Tibial nerve (tissue), 4 donors: ENCODE measurements at regions not wholly inside any gene's neighbourhood (a gene's known extent, or its start where the extent isn't known, plus 50 kb on each side); places are given as distances from the start of the nearest gene placed in this dataset.

Experiments
- DNase-seq, 2 donors: peaks; one replicate each; pipeline ENCODE4 v3.0.0-alpha.2; 2019; ENCODE audit warnings: low spot score in 2 of 2
- H3K27ac ChIP-seq, 4 donors: fragments of 200-600 bp; sonication (generic) in 3 of 4; one replicate each; pipeline ENCODE4 v1.5.1; 2017 to 2019; ENCODE audit warnings: mild to moderate bottlenecking in 1 of 4
- H3K27me3 ChIP-seq, 2 donors: fragments of 200-600 bp; sonication (generic) in 1 of 2; one replicate each; pipeline versions ENCODE4 v1.5.1 to v1.6.0; 2017 to 2019
- H3K36me3 ChIP-seq, 3 donors: fragments of 200-600 bp; sonication (generic); one replicate each; pipeline ENCODE4 v1.5.1; 2018 to 2019
- H3K4me1 ChIP-seq, 4 donors: fragments of 200-600 bp; sonication (generic) in 3 of 4; one replicate each; pipeline ENCODE4 v1.5.1; 2017 to 2019
- H3K4me3 ChIP-seq, 4 donors: fragments of 200-600 bp; sonication (generic) in 3 of 4; one replicate each; pipeline ENCODE4 v1.5.1; 2017 to 2019; ENCODE audit warnings: mild to moderate bottlenecking in 1 of 4, moderate library complexity in 1 of 4
- H3K9me3 ChIP-seq, 4 donors: fragments of 200-600 bp; sonication (generic) in 3 of 4; one replicate each; pipeline ENCODE4 v1.5.1; 2017 to 2019
- EP300 ChIP-seq, 2 donors: sonication (generic); formaldehyde crosslinking; IDR thresholded peaks; one replicate each; pipeline ENCODE4 v1.6.1; 2017; ENCODE audit warnings: antibody characterized with exemption in 2 of 2, mild to moderate bottlenecking in 1 of 2
- POLR2A ChIP-seq, 2 donors: fragments of 450-650 bp; IDR thresholded peaks; one replicate each; pipeline ENCODE4 v1.6.1; 2017; ENCODE audit warnings: antibody characterized with exemption in 2 of 2, mild to moderate bottlenecking in 2 of 2, moderate library complexity in 2 of 2
- WGBS, 2 donors: methylation state at CpG; one replicate each; pipeline ENCODE4 v1.1.5; 2018; 5-methylcytosine and 5-hydroxymethylcytosine counted together
- TF ChIP-seq, protein P1 (sequence below), 5 experiments: fragments of 200-600 bp in 3 of 5; fragments of 450-650 bp in 2 of 5; sonication (generic) in 3 of 5; IDR thresholded peaks; one replicate each; pipeline ENCODE4 v1.5.1; 2016 to 2019; ENCODE audit warnings: antibody characterized with exemption in 5 of 5, mild to moderate bottlenecking in 3 of 5, moderate library complexity in 2 of 5

DNA sequence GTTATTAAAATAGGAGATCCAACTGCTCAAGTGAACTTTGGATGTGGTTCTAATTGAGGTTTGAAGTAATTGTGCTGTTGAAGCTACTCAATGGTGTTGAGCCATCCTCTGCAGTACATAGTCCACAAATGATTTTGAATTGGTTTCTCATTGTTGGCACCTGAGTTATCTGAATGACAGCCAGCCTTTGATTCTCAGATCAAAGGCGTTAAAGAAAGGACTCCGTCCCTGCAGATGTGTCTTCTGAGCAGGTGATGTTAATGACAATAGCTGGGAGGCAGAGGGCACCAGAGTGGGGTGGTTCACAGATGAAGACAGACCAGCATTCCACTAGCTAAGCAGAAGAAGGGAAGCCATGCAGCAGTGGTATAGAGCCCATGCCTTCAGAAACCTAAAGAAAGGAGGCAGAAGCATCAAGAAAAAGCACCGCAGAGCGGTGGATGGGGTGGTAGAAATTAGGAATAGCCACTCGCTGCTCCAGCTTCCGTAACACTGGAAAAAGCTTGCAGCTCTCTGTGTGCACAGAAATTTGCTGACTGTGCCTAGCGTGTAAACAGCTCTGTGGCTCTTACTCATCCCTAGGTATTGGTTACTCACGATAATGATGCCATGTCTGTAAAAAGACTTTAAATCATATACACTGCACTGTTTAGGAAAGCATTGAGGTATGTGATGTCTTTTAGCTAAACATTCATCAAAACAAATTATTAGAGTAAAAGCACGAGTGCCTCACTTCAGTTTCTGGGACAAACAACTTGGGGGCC lies 79.2 kb upstream of the CLCN4 start:
- DNase-seq = no peak
- no peaks in the 10 kb centered on the region for H3K27me3 ChIP-seq
- no peak overlapping the region for H3K27ac ChIP-seq
- TF ChIP-seq, protein P1, sequence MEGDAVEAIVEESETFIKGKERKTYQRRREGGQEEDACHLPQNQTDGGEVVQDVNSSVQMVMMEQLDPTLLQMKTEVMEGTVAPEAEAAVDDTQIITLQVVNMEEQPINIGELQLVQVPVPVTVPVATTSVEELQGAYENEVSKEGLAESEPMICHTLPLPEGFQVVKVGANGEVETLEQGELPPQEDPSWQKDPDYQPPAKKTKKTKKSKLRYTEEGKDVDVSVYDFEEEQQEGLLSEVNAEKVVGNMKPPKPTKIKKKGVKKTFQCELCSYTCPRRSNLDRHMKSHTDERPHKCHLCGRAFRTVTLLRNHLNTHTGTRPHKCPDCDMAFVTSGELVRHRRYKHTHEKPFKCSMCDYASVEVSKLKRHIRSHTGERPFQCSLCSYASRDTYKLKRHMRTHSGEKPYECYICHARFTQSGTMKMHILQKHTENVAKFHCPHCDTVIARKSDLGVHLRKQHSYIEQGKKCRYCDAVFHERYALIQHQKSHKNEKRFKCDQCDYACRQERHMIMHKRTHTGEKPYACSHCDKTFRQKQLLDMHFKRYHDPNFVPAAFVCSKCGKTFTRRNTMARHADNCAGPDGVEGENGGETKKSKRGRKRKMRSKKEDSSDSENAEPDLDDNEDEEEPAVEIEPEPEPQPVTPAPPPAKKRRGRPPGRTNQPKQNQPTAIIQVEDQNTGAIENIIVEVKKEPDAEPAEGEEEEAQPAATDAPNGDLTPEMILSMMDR (IDR thresholded peaks at IDR 0.05) = no peak
- TF ChIP-seq EP300 (IDR thresholded peaks at IDR 0.05) (no peak), POLR2A (IDR thresholded peaks at IDR 0.05) (no peak)
- H3K4me3 ChIP-seq = no peak overlapping the region
- H3K9me3 ChIP-seq = no peaks in the 10 kb centered on the region
- 86 to 96% methylated on average over 9 of the region's 9 CpGs for WGBS, 2 donors
- peaks cover 0 to 6% (median 0%) of the 10 kb centered on the region in 4 donors for H3K4me1 ChIP-seq
- peaks cover 0 to 14% (median 0%) of the 10 kb centered on the region in 3 donors for H3K36me3 ChIP-seq

DNA sequence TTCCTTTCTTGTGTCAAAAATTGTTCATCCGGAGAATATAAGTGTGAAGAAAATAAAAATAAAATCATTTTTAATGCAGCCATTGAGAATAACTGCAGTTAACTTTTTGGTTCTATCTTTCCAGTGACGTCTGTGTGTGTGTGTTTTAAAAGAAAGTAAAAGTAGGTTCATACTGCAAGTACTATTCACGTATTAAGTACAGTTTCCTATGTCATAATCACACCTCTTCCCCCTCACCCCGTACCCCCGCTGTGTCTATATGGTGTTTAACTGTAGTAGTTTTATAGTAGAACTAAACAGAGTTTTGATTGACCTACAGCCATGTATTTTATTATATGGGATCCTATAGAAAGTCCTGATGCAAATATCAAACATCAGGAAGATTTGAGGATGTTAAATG lies 78.5 kb upstream of the CLCN4 start:
- DNase-seq = no peak
- Histone ChIP-seq H3K4me1 (peaks cover 0 to 13% (median 0%) of the 10 kb centered on the region in 4 donors), H3K4me3 (no peak overlapping the region), H3K27me3 (no peaks in the 10 kb centered on the region), H3K9me3 (no peaks in the 10 kb centered on the region), H3K27ac (no peak overlapping the region), H3K36me3 (peaks cover 0 to 14% (median 0%) of the 10 kb centered on the region in 3 donors)
- TF ChIP-seq, protein P1 (IDR thresholded peaks at IDR 0.05) = no peak
- TF ChIP-seq EP300 (IDR thresholded peaks at IDR 0.05) (no peak), POLR2A (IDR thresholded peaks at IDR 0.05) (no peak)
- 85 to 92% methylated on average over 5 of the region's 5 CpGs for WGBS, 2 donors

DNA sequence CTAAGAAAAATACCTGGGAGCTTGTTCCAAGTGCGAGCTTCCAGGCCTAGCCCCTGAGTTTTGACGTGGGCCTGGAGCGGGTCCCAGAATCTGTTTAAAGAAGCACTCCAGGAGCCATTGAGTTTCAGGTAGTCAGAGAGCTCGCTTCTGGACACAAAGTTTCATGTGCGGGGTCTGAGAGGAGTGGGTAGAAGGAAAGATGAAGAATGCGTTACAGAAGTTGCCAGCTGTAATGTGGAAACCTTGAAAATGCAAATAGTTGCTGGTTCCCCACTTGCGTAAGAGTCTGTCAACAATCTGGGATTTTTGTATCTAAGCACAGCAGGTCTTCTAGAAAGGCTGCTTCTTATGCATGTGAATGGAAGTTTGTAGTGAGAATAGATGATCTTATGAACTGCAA lies 77.5 kb upstream of the CLCN4 start:
- 78 to 85% methylated on average over 7 of the region's 7 CpGs for WGBS, 2 donors
- TF ChIP-seq POLR2A (IDR thresholded peaks at IDR 0.05) (no peak), EP300 (IDR thresholded peaks at IDR 0.05) (no peak)
- TF ChIP-seq, protein P1 (IDR thresholded peaks at IDR 0.05) = no peak
- peaks cover 0 to 23% (median 0%) of the 10 kb centered on the region in 4 donors for H3K4me1 ChIP-seq
- peaks cover 0 to 14% (median 0%) of the 10 kb centered on the region in 3 donors for H3K36me3 ChIP-seq
- no peaks in the 10 kb centered on the region for H3K27me3 ChIP-seq
- no peak for DNase-seq
- no peaks in the 10 kb centered on the region for H3K9me3 ChIP-seq
- H3K27ac ChIP-seq = no peak overlapping the region
- no peak overlapping the region for H3K4me3 ChIP-seq

DNA sequence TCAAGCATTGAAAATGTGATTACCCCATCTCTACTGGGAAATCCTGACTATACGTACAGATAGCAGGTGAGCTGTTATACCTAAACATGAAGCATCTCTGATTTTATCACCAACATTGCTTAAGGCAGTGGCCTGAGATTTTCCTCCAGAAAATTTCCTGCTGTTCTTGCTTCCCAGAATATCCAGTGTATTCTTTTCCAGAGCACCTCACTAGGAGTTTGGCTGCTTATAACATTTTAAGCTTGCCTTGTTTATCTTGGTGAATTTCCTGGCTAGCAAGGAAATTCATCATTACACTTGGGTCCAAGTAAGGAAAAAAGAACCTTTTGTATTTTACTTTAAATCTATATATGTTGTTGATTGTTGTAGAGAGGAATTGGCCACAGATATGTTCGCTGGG lies 73.0 kb upstream of the CLCN4 start:
- TF ChIP-seq EP300 (IDR thresholded peaks at IDR 0.05) (no peak), POLR2A (IDR thresholded peaks at IDR 0.05) (no peak)
- TF ChIP-seq, protein P1 (IDR thresholded peaks at IDR 0.05) = no peak
- H3K4me1 ChIP-seq = peaks cover 0 to 38% (median 0%) of the 10 kb centered on the region in 4 donors
- 54 to 78% methylated on average over 2 of the region's 2 CpGs for WGBS, 2 donors
- H3K36me3 ChIP-seq = peaks cover 0 to 14% (median 0%) of the 10 kb centered on the region in 3 donors
- no peaks in the 10 kb centered on the region for H3K9me3 ChIP-seq
- H3K27ac ChIP-seq = peak overlapping the region in 3 of 4 donors; percentile 67 to 83 (median 73)
- no peaks in the 10 kb centered on the region for H3K27me3 ChIP-seq
- no peak overlapping the region for H3K4me3 ChIP-seq
- DNase-seq = no peak

DNA sequence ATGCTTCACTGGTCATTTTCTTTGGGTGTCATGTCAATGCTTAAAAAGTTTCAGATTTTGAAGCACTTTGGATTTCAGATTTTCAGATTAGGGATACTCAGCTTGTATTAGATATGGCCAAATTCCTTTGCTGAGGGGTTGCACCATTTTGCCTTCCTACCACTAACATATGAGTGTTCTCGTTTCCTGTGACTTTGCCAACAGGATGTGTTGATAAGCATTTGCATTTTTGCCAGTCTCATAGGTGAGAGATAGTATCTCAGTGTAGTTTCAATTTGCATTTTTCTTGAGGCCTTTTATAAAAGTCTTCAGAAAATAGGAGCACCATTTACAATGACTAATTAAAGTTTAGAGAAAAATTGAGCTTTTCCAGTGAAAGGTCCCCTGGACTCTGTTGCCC lies 71.6 kb upstream of the CLCN4 start:
- H3K4me3 ChIP-seq = no peak overlapping the region
- H3K27me3 ChIP-seq = no peaks in the 10 kb centered on the region
- peaks cover 0 to 38% (median 0%) of the 10 kb centered on the region in 4 donors for H3K4me1 ChIP-seq
- no peak for DNase-seq
- H3K36me3 ChIP-seq = peaks cover 0 to 11% (median 0%) of the 10 kb centered on the region in 3 donors
- 69 to 76% methylated on average over 1 of the region's 1 CpG for WGBS, 2 donors
- H3K27ac ChIP-seq = no peak overlapping the region
- TF ChIP-seq POLR2A (IDR thresholded peaks at IDR 0.05) (no peak), EP300 (IDR thresholded peaks at IDR 0.05) (no peak)
- TF ChIP-seq, protein P1 (IDR thresholded peaks at IDR 0.05) = no peak
- no peaks in the 10 kb centered on the region for H3K9me3 ChIP-seq
